Motor neuron (in vitro differentiated cells): ENCODE measurements at regions not wholly inside any gene's neighbourhood (a gene's known extent, or its start where the extent isn't known, plus 50 kb on each side); places are given as distances from the start of the nearest gene placed in this dataset.
"Not testable (repeated sequence)": the region's sequence is repeated elsewhere in the genome, so short reads cannot be mapped to it uniquely, and the experiment has no call there.

Experiments used
- ATAC-seq, 8 experiments: fragments of 200-7000 bp; cut with Tn5 transposase; replicated peaks in 6 of 8; 2 replicates each; pipeline ENCODE4 v1.8.0; 2021; ENCODE audit warnings: mild to moderate bottlenecking in 8 of 8, moderate library complexity in 8 of 8
- H3K27ac ChIP-seq, 2 donors: fragments of 250-450 bp; sonication (Bioruptor Pico); 2 replicates each; pipeline ENCODE4 v1.9.0; 2021; ENCODE audit warnings: antibody characterized with exemption in 2 of 2, mild to moderate bottlenecking in 2 of 2, moderate library complexity in 1 of 2
- H3K4me1 ChIP-seq, 2 donors: fragments of 250-450 bp; sonication (Bioruptor Pico); replicated peaks in 1 of 2; 2 replicates each; pipeline ENCODE4 v1.6.1; 2021; ENCODE audit warnings: antibody characterized with exemption in 2 of 2, mild to moderate bottlenecking in 2 of 2, moderate library complexity in 1 of 2
- H3K4me3 ChIP-seq, 5 donors: fragments of 250-450 bp; sonication (Bioruptor Pico); 2 replicates each; pipeline ENCODE4 v1.9.0; 2021; ENCODE audit warnings: antibody characterized with exemption in 5 of 5, mild to moderate bottlenecking in 5 of 5, moderate library complexity in 4 of 5
- WGBS, 10 experiments: fragments of 450-650 bp; shearing (Covaris generic); methylation state at CpG; one replicate each; pipeline ENCODE4 v1.0.0; 2022; 5-methylcytosine and 5-hydroxymethylcytosine counted together
- in situ Hi-C, 9 experiments: fragments of 400-800 bp; cut with MboI; loops; one replicate each; pipeline ENCODE4 v1.15.0; 2021; ENCODE audit warnings: low sequenced_read_pairs in 9 of 9, low pct_unique_long_range_greater_than_20kb in 2 of 9; ENCODE audit not compliant: unreplicated experiment in 9 of 9

DNA sequence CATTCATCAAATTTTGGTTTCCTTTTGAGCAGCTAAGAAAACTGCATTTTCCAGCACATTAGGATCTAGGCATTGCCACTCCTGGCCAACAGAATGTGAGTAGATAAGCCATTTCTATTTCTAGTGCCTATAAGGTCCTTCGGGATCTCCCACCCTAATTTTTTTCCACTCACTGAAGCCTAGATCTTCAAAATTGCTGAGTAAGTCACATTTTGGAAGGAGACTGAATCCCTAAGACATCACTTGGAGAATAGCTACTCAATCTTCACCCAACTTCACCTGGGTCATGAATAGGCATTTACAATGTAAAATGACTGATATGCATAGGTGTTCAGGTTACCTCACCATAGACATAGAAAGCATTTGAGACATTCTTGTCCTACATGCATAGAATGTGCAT lies 548.1 kb upstream of the GYPC start:
- H3K4me1 ChIP-seq: no peaks in the 10 kb centered on the region
- no peak overlapping the region for H3K4me3 ChIP-seq
- in situ Hi-C loops: no loop called here
- H3K27ac ChIP-seq: no peak overlapping the region
- no peak for ATAC-seq
- WGBS, 10 experiments: 0 to 100% (median 37%) methylated on average over 1 of the region's 1 CpG; no CpG with 5 or more reads in 4 of the 10 experiments

DNA sequence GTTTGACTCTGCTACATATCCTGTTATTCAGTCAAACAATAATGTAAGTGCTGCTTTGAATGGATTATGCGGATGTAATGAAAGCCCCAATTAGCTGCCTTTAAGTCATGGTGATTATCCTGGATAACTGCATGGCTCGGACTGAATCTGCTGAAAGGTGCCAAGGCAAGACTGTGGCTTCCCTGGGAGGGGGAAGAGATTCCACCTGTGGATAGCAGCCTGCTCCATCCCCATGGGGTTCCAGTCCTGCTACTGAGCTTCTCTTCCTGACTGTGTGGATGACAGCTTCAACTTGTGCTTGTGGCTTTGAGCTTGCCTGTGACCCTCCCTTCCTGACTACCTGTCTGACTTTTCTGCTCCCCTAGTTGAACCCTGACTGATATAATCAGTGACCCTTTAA lies 540.0 kb upstream of the GYPC start:
- in situ Hi-C loops: no loop called here
- H3K4me3 ChIP-seq: no peak overlapping the region
- H3K27ac ChIP-seq: no peak overlapping the region
- ATAC-seq: no peak
- H3K4me1 ChIP-seq: peaks cover 0 to 6% of the 10 kb centered on the region in 2 donors
- WGBS, 10 experiments: 0 to 100% (median 86%) methylated on average over 1 to 2 of the region's 2 CpGs; no CpG with 5 or more reads in 3 of the 10 experiments

DNA sequence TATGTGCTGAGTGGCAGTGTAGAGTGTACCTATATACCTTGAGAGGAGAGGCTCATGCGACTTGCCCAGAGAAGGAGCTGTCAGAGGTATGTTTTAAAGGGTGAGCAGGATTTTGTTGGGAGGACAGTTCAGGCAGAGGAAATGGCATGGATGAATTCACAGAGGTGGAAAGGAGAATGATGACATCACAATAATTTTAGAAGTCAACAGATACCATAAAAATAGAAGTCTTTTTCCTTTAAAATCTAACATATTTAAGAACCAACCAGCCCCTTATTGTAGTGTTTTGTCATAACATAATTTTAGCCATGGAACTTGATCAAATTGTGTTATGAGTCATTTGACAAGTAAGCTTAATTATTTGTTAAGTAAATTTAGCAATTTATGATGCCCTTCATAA lies 538.1 kb upstream of the GYPC start:
- H3K27ac ChIP-seq: no peak overlapping the region
- no peak for ATAC-seq
- WGBS, 10 experiments: 29 to 100% (median 88%) methylated on average over 1 of the region's 1 CpG; no CpG with 5 or more reads in 5 of the 10 experiments
- in situ Hi-C loops: no loop called here
- H3K4me1 ChIP-seq: peaks cover 0 to 6% of the 10 kb centered on the region in 2 donors
- no peak overlapping the region for H3K4me3 ChIP-seq

DNA sequence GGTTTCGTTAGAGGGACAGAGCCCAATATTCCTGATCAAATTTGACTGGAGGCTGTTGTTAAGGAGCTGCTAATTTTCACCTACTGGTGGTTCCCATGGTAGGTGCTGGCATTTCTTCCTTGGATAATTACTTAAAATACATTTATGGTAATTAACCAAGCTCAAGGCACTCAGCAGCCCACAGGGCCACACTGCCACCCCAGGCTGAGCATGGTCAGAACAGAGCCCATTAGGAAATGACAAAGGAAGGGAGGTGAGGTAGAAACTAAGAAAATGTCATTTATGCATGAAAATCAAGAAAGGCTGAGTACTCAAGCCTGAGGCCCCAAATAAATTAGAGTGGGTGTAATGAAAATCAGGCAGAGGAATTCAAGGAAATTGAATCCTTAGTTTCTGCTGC lies 510.2 kb upstream of the GYPC start:
- no peak overlapping the region for H3K27ac ChIP-seq
- in situ Hi-C loops: no loop called here
- ATAC-seq: no peak
- H3K4me3 ChIP-seq: no peak overlapping the region
- H3K4me1 ChIP-seq: no peaks in the 10 kb centered on the region
- 0 to 100% (median 78%) methylated on average over 1 of the region's 1 CpG; no CpG with 5 or more reads in 4 of the 10 experiments for WGBS, 10 experiments

GRCh38 chr2:126154256-126154785 lies 501.6 kb upstream of the GYPC start:
- H3K4me3 ChIP-seq: no peak overlapping the region
- WGBS, 10 experiments: 13 to 100% (median 83%) methylated on average over 1 of the region's 1 CpG; no CpG with 5 or more reads in 1 of the 10 experiments

GRCh38 chr2:126160950-126161349 lies 495.0 kb upstream of the GYPC start:
- ATAC-seq, H3K4me1 ChIP-seq, in situ Hi-C loops, H3K4me3 ChIP-seq, H3K27ac ChIP-seq: not testable (repeated sequence)
- WGBS, 10 experiments: 0 to 70% (median 25%) methylated on average over 1 to 3 of the region's 4 CpGs; no CpG with 5 or more reads in 4 of the 10 experiments

More at GRCh38 chr2:126154256-126154785, 501.6 kb upstream of the GYPC start:
- H3K27ac ChIP-seq: no peak overlapping the region
- no peak for ATAC-seq
- H3K4me1 ChIP-seq: peaks cover 2 to 9% of the 10 kb centered on the region in 2 donors
- in situ Hi-C loops: no loop called here

- H3K4me1 ChIP-seq: no peaks in the 10 kb centered on the region
- in situ Hi-C loops: no loop called here
- no peak overlapping the region for H3K27ac ChIP-seq
- WGBS, 10 experiments: 0 to 94% (median 70%) methylated on average over 1 to 6 of the region's 6 CpGs; no CpG with 5 or more reads in 4 of the 10 experiments
- no peak overlapping the region for H3K4me3 ChIP-seq
- no peak for ATAC-seq
Observed at GRCh38 chr2:126172631-126173184, 483.2 kb upstream of the GYPC start.

- in situ Hi-C loops: no loop called here
- Histone ChIP-seq H3K4me3 (no peak overlapping the region), H3K4me1 (no peaks in the 10 kb centered on the region), H3K27ac (no peak overlapping the region)
- WGBS, 10 experiments: 0 to 100% (median 37%) methylated on average over 1 to 2 of the region's 2 CpGs; no CpG with 5 or more reads in 2 of the 10 experiments
- no peak for ATAC-seq
Observed at GRCh38 chr2:126175222-126175621, 480.7 kb upstream of the GYPC start.

DNA sequence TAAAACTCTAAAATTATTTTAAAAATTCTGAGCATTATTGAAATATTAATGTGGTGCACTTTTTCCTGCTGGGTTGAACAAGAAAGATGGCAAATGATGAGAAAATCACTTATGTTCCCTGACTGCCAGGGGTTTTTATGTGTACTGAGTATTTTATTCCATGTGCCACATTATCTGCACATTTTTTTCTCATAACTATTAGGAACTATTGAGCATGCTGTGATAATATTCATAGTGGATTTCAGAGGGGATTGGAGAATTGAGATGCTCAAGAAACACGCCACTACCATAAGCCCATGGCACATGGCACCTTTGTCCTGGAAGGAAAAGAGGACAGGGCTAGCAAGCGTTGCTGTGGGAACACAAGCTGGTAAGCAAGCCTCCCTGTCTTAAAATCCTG lies 478.5 kb upstream of the GYPC start:
- H3K4me1 ChIP-seq: no peaks in the 10 kb centered on the region
- H3K27ac ChIP-seq: no peak overlapping the region
- H3K4me3 ChIP-seq: no peak overlapping the region
- no peak for ATAC-seq
- in situ Hi-C loops: no loop called here
- 0 to 100% (median 83%) methylated on average over 1 to 2 of the region's 2 CpGs; no CpG with 5 or more reads in 4 of the 10 experiments for WGBS, 10 experiments

GRCh38 chr2:126187668-126188067 lies 468.3 kb upstream of the GYPC start:
- H3K4me3 ChIP-seq: no peak overlapping the region
- peak in 3 of 8 experiments; percentile 53 to 94 (median 58) for ATAC-seq
- 7 to 100% (median 67%) methylated on average over 1 to 4 of the region's 4 CpGs; no CpG with 5 or more reads in 2 of the 10 experiments for WGBS, 10 experiments
- in situ Hi-C loops: no loop called here
- no peaks in the 10 kb centered on the region for H3K4me1 ChIP-seq
- no peak overlapping the region for H3K27ac ChIP-seq

DNA sequence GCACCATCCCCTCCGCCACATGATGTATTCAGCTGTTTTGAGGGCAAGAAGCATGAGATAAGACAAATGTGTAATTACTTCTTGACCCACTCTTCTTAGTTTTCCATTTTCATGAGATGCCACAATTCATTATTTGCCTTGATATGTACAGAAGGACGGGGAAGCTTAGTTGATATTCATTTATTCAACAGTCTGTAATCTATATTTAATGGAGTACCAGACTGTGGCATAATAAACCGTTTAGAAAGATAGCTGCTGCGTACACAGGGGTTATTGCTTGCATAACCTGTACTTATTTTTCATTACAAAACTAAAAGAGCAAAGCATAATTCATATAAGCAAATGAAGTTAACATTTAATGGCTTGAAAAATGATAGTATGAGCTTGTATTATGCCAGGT lies 466.4 kb upstream of the GYPC start:
- in situ Hi-C loops: no loop called here
- no peak overlapping the region for H3K27ac ChIP-seq
- peaks cover 7 to 12% of the 10 kb centered on the region in 2 donors for H3K4me1 ChIP-seq
- WGBS, 10 experiments: 0 to 71% (median 47%) methylated on average over 1 to 4 of the region's 4 CpGs; no CpG with 5 or more reads in 1 of the 10 experiments
- no peak overlapping the region for H3K4me3 ChIP-seq
- ATAC-seq: peak in 4 of 8 experiments; percentile 31 to 84 (median 38)

DNA sequence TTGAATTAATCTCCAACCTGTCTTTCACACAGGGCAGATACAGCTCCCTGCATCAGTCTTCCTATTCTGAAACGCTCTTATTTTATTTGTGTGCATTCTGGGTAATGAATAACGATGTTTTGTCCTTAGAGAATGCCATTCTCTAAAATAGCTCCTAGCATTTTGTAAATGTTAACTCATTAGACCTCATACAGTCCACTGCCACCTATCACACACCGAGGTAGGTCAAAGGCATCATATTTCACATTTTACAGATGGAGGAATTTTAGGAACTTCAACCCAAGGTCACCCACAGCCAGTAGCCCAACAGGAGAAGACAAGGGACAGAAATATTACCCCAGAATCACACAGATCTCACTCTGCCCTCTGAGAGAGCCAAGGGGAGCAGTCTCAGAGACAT lies 455.4 kb upstream of the GYPC start:
- peak in 2 of 8 experiments; percentile 26 to 47 for ATAC-seq

DNA sequence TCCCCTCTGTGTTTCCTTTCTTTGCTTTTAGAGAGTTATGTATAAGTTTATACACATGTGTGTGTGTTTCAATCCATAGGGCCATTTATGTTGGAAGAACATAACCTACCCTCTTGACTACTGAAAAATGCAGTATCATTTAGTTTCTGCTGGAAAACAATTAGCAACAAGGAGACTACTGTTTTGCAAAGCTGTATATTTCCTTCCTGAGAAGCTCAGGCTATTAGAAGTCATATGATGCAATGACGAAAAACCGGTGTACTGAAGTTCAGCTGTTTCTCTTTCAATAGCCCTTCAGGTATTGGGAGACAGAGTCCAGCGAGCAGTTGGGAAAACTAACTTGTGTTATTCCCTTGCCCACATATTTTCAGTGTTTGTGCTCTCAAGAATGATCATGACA lies 447.7 kb upstream of the GYPC start:
- Histone ChIP-seq H3K27ac (no peak overlapping the region), H3K4me3 (no peak overlapping the region), H3K4me1 (peaks cover 4% of the 10 kb centered on the region in 2 donors)
- ATAC-seq: no peak
- 0 to 93% (median 80%) methylated on average over 2 to 3 of the region's 3 CpGs; no CpG with 5 or more reads in 3 of the 10 experiments for WGBS, 10 experiments
- in situ Hi-C loops: no loop called here

More for the DNA sequence above, 455.4 kb upstream of the GYPC start:
- H3K4me1 ChIP-seq: peaks cover 0 to 2% of the 10 kb centered on the region in 2 donors
- in situ Hi-C loops: no loop called here
- 0 to 89% (median 27%) methylated on average over 1 to 3 of the region's 3 CpGs; no CpG with 5 or more reads in 2 of the 10 experiments for WGBS, 10 experiments
- H3K27ac ChIP-seq: no peak overlapping the region
- no peak overlapping the region for H3K4me3 ChIP-seq

GRCh38 chr2:126212735-126213134 lies 443.2 kb upstream of the GYPC start:
- in situ Hi-C loops: no loop called here
- Histone ChIP-seq H3K4me3 (no peak overlapping the region), H3K4me1 (peaks cover 4% of the 10 kb centered on the region in 2 donors), H3K27ac (no peak overlapping the region)
- ATAC-seq: peak in 1 of 8 experiments; percentile 34
- WGBS, 10 experiments: 0 to 94% (median 38%) methylated on average over 1 to 2 of the region's 2 CpGs; no CpG with 5 or more reads in 3 of the 10 experiments
